Bronchial epithelial cell (primary cell): ENCODE measurements at regions not wholly inside any gene's neighbourhood (a gene's known extent, or its start where the extent isn't known, plus 50 kb on each side); places are given as distances from the start of the nearest gene placed in this dataset.

Source experiments
- DNase-seq: peaks from one replicate; pipeline ENCODE4 v3.0.0-alpha.2; 2010; ENCODE audit warnings: low read depth
- FAIRE-seq: peaks from 2 replicates; lab custom pipeline; 2011; peaks lifted over from hg19 to GRCh38; lab: Jason Lieb, UNC
- H3K27me3 ChIP-seq: 2 replicates; pipeline ENCODE4 v1.5.1; 2011; ENCODE audit warnings: low read length; ENCODE audit not compliant: control insufficient read depth, insufficient read depth
- H3K36me3 ChIP-seq: 2 replicates; pipeline ENCODE4 v1.5.1; 2011; ENCODE audit warnings: low read length; ENCODE audit not compliant: control insufficient read depth, insufficient read depth
- H3K4me3 ChIP-seq: 2 replicates; pipeline ENCODE4 v1.5.1; 2011; ENCODE audit warnings: mild to moderate bottlenecking, low read depth, low read length, control low read depth
- TF ChIP-seq, protein P1 (sequence below): IDR thresholded peaks from 2 replicates; pipeline ENCODE4 v1.5.1; 2011; ENCODE audit warnings: mild to moderate bottlenecking, moderate library complexity, low read length, control low read depth, inconsistent platforms; ENCODE audit not compliant: insufficient read depth, severe bottlenecking

DNA sequence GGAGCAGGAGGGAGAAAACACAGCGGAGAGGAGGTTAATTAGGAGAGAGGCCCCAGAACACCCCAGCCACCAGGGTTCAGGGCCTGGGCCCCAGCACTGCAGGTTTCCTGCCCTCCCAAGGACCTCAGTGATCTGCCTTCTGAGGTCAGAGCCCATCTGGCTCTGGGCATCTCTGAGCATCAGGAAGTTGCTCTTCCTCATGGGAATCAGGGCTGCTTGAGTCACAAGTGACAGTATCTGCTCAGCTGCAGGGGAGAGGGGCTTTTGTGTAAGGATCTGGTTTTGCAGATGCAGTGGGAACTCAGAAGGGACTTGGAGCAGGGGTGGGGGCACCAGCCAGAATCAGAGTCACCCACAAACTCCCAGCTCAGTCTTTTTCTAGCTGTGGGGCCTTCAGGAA, 472.1 kb downstream of the PTPRU start:
- DNase-seq (no peak), FAIRE-seq (peak; percentile 62)
- Histone ChIP-seq H3K36me3 (no peaks in the 10 kb centered on the region), H3K27me3 (no peaks in the 10 kb centered on the region), H3K4me3 (no peak overlapping the region)
- TF ChIP-seq, protein P1, sequence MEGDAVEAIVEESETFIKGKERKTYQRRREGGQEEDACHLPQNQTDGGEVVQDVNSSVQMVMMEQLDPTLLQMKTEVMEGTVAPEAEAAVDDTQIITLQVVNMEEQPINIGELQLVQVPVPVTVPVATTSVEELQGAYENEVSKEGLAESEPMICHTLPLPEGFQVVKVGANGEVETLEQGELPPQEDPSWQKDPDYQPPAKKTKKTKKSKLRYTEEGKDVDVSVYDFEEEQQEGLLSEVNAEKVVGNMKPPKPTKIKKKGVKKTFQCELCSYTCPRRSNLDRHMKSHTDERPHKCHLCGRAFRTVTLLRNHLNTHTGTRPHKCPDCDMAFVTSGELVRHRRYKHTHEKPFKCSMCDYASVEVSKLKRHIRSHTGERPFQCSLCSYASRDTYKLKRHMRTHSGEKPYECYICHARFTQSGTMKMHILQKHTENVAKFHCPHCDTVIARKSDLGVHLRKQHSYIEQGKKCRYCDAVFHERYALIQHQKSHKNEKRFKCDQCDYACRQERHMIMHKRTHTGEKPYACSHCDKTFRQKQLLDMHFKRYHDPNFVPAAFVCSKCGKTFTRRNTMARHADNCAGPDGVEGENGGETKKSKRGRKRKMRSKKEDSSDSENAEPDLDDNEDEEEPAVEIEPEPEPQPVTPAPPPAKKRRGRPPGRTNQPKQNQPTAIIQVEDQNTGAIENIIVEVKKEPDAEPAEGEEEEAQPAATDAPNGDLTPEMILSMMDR: no peak

DNA sequence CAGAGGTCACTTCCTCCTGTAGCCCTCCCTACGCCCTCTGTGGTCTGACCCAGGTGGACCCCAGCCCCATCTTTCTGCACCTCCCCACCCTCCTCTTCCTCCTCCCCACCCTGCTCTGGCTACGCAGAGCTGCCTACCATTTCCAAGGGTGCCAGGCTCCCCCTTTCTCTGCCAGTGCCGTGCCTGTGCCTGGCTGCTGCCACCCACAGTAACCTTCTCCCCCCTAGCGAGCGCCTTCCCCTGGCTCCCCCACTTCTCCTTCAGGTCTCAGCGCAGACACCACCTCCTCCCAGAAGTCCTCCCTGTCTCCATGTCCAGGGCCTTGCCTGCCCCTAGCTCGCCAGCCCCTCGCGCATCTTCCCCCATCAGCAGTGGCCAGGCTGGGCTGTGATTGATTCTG, 471.5 kb downstream of the PTPRU start:
- FAIRE-seq: no peak
- TF ChIP-seq, protein P1: no peak

DNA sequence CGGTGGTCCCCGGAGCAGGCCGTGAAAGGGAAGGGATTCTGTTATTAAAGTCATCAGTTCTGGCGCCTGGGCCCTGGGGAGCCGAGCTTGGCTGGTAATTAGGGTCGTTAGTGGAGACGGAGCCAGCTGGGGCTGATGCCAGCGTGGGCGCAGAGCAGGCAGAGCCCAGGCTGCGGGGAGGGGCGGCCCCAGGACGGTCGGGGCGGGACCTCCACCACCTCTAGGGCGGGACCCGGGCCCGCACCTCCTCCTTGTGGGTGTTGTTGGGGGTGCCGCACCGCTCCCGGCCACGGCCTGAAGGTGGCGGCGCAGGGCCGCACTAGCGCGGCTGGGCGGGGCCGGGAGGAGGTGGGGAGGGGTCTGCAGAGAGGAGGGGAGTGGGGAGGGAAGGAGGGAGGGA, 470.6 kb downstream of the PTPRU start:
- TF ChIP-seq, protein P1: peak; percentile 75
- FAIRE-seq (no peak), DNase-seq (no peak)
- H3K27me3 ChIP-seq: no peaks in the 10 kb centered on the region
- H3K36me3 ChIP-seq: no peaks in the 10 kb centered on the region
- peak overlapping the region; percentile 3 for H3K4me3 ChIP-seq

More for the DNA sequence above, 471.5 kb downstream of the PTPRU start:
- no peaks in the 10 kb centered on the region for H3K36me3 ChIP-seq
- no peak for DNase-seq
- no peak overlapping the region for H3K4me3 ChIP-seq
- H3K27me3 ChIP-seq: no peaks in the 10 kb centered on the region

DNA sequence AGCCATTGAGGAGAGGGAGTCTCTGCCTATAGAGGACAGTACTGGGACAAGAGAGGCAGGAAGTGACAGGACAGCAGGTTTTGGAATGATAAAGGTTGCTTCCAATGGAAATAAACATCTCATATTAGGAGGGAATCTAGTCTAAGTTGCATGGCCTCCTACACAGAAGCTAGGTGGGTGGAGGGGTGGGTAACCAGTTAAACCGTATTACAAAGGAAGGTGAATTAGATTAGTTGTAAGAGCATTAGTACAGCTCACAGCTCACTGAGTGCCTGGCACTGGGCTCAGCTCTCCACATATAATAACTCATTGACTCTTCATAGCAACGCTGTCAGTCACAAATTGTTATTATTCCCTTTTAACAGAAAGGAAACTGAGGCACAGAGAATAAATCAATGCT, 468.1 kb downstream of the PTPRU start:
- DNase-seq (no peak), FAIRE-seq (no peak)
- H3K4me3 ChIP-seq: no peak overlapping the region
- TF ChIP-seq, protein P1: no peak
- H3K27me3 ChIP-seq: peaks cover 1% of the 10 kb centered on the region
- no peaks in the 10 kb centered on the region for H3K36me3 ChIP-seq

DNA sequence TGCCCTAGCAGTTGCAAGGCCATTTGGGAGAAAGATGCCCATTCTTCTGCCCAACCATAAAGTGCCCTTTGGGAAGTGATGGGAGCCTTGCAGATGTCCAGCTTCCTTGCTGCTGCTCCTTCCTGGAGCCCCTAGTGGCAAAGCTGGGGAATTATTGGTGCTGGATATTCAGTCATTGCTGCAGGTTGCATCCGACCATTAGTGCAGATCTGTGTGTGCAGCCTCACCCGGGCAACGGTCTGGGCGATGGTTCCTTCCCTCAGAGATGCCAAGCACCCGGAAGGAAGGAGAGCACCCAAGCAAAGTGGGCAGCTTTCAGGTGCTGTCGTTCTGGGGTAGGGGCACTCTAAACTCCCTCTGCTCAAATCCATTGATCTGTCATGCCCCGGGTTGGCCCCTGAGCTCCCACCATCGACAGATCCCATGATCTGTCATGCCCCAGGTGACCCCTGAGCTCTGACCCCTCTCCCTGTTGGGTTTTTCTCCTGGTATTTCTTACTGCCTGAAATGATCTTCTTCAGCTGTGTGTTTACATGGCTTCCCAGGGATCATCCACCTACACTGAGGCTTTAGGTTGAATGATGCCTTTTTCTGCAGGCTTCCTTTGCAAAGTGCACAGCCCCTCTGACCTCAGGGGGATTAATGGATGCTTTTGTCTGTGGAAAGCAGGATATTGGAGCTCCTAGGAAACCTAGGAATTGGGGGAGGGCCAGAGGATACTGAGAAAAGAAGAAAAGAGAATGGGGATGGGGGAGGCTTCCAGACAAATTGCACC, 467.5 kb downstream of the PTPRU start:
- Histone ChIP-seq H3K4me3 (no peak overlapping the region), H3K27me3 (peaks cover 1% of the 10 kb centered on the region), H3K36me3 (no peaks in the 10 kb centered on the region)
- peak; percentile 50 for DNase-seq
- TF ChIP-seq, protein P1: peak; percentile 88
- FAIRE-seq: peak; percentile 92
